ENCODE measurements at regions not wholly inside any gene's neighbourhood (a gene's known extent, or its start where the extent isn't known, plus 50 kb on each side); places are given as distances from the start of the nearest gene placed in this dataset.

DNA sequence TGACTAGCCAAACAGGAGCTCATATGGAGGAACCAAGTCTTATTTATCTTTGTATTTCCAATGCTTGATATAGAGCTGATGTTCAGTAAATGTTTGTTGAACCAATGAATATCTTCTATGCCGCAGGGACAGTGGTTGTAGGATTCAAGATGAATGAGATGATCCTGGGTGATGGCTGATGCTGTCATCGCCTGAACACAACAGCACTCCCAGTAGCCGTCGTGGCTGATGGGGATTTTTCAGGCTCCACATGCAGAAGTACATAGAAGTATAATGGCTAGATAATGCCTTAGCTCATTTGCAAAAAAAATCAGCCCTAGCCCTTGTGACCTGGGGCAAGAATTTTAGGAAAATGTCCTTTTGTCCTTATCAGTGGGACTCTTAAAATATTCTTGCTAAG lies 69.0 kb upstream of the OR13F1 start:
- H3K4me3 ChIP-seq, result no peak overlapping the region
- no peaks in the 10 kb centered on the region for H3K27me3 ChIP-seq (ENCODE audit: insufficient read depth, low read depth)
- no peak overlapping the region for H3K4me2 ChIP-seq
- H2AFZ ChIP-seq, result no peak overlapping the region
- TF ChIP-seq, protein P1, sequence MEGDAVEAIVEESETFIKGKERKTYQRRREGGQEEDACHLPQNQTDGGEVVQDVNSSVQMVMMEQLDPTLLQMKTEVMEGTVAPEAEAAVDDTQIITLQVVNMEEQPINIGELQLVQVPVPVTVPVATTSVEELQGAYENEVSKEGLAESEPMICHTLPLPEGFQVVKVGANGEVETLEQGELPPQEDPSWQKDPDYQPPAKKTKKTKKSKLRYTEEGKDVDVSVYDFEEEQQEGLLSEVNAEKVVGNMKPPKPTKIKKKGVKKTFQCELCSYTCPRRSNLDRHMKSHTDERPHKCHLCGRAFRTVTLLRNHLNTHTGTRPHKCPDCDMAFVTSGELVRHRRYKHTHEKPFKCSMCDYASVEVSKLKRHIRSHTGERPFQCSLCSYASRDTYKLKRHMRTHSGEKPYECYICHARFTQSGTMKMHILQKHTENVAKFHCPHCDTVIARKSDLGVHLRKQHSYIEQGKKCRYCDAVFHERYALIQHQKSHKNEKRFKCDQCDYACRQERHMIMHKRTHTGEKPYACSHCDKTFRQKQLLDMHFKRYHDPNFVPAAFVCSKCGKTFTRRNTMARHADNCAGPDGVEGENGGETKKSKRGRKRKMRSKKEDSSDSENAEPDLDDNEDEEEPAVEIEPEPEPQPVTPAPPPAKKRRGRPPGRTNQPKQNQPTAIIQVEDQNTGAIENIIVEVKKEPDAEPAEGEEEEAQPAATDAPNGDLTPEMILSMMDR (conservative IDR thresholded peaks at IDR 0.05), result no peak
- no peak for TF ChIP-seq EZH2 (IDR thresholded peaks at IDR 0.05; ENCODE audit: low read depth)
- H3K4me1 ChIP-seq (replicated peaks; ENCODE audit: insufficient read depth), result no peaks in the 10 kb centered on the region
- intact Hi-C loops (cut with micrococcal nuclease; ENCODE audit: unreplicated experiment), result no loop called here
- ChIA-PET CTCF (no interaction called here), POLR2A (ENCODE audit: unreplicated experiment) (no interaction called here)
- H3K36me3 ChIP-seq (ENCODE audit: low read depth), result no peaks in the 10 kb centered on the region
- no peaks in the 10 kb centered on the region for H3K9me3 ChIP-seq (ENCODE audit: insufficient read depth, low read depth)
- H3K9me2 ChIP-seq (ENCODE audit: insufficient read depth), result no peaks in the 10 kb centered on the region
- no peak overlapping the region for H3K27ac ChIP-seq
- H3K79me2 ChIP-seq (ENCODE audit: low read depth), result no peaks in the 10 kb centered on the region
- DNase-seq, result no peak
- BruUV-seq (replicated peaks), result no TSS peak
- H3F3A ChIP-seq (ENCODE audit: insufficient read depth, low read depth), result no peaks in the 10 kb centered on the region
- no peaks in the 10 kb centered on the region for H4K20me1 ChIP-seq (ENCODE audit: insufficient read depth)

DNA sequence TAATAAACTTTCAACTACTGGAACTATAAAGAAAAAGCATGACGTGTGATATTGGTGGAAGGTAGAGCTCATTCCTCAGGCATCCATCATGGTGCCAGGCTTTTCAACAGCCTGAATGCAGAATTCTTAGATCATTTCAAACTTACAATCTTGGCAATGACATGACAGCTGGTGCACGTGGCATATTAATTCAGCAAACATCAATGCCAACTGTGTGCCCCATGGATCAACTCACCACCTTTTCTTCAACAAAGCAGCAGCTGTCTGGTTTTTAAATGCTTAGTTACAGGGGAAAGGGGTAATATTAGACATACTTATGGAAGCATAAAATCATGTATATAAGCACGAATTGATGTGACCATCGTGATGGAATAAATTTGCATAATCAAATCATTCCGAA lies 56.0 kb upstream of the OR13F1 start:
- H3K27ac ChIP-seq, result no peak overlapping the region
- H3K27me3 ChIP-seq (ENCODE audit: insufficient read depth, low read depth), result no peaks in the 10 kb centered on the region
- H3K4me1 ChIP-seq (replicated peaks; ENCODE audit: insufficient read depth), result no peaks in the 10 kb centered on the region
- H4K20me1 ChIP-seq (ENCODE audit: insufficient read depth), result no peaks in the 10 kb centered on the region
- TF ChIP-seq, protein P1 (conservative IDR thresholded peaks at IDR 0.05), result no peak
- no peak for DNase-seq
- no peaks in the 10 kb centered on the region for H3K79me2 ChIP-seq (ENCODE audit: low read depth)
- H2AFZ ChIP-seq, result no peak overlapping the region
- no peaks in the 10 kb centered on the region for H3K36me3 ChIP-seq (ENCODE audit: low read depth)
- CTCF ChIA-PET, result interaction anchor here (0.6 kb wide), 1 partner anchor 762 kb away, joined by 4 read pairs; no protein-coding TSS in a partner anchor
- POLR2A ChIA-PET (ENCODE audit: unreplicated experiment), result no interaction called here
- no peak overlapping the region for H3K4me3 ChIP-seq
- H3K4me2 ChIP-seq, result no peak overlapping the region
- no peaks in the 10 kb centered on the region for H3K9me2 ChIP-seq (ENCODE audit: insufficient read depth)
- H3K9me3 ChIP-seq (ENCODE audit: insufficient read depth, low read depth), result no peaks in the 10 kb centered on the region
- no peaks in the 10 kb centered on the region for H3F3A ChIP-seq (ENCODE audit: insufficient read depth, low read depth)
- intact Hi-C loops (cut with micrococcal nuclease; ENCODE audit: unreplicated experiment), result no loop called here
- BruUV-seq (replicated peaks), result no TSS peak

Measured in PC-9 (cell line).